NCI-H2227 treated with DMSO at 0.1 percent for 48 hours (cell line): ENCODE measurements at regions not wholly inside any gene's neighbourhood (a gene's known extent, or its start where the extent isn't known, plus 50 kb on each side); places are given as distances from the start of the nearest gene placed in this dataset.

Experiments
- DNase-seq: peaks from one replicate; lab custom pipeline; 2025; lab: John Stamatoyannopoulos, UW

DNA sequence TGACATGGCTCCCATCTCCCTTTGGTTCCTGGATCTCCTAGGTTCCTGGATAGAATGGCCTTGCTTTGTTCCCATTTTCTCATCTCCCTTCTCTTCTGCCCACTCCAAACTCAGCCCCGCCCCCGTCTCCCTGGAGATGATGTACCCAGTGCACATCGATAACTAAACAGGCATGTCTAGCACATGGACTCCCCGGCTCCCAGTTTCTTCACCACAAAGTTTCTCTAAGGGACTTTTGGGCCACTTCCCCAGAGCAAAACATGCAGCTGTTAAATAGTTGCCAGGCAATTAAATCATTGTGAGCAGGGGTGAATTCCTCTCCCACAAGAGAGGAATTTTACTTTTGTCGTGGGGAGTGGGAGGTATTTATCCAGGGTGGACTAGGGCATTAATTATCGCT is 259.0 kb downstream of the GADD45G start:
- DNase-seq = no peak

DNA sequence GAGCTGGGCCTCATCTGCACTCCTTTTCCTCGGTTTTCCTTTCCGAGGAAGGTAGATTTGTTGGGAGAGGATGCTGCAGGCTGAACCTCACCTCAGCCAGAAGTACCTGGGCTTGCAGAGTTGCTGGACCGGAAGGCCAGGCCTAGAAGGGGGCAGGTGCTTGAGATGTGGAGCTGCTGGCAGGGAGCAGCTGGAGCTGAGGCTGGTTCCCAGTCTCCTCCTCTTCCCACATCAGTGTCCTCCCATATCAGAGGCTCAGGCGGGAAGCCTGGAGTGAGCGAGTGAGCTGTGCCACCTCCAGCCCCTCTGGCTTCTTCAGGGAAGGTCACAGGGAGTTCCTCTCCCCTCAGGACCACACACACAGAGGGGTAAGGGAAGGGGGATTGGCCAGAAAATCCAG is 259.4 kb downstream of the GADD45G start:
- DNase-seq = no peak

DNA sequence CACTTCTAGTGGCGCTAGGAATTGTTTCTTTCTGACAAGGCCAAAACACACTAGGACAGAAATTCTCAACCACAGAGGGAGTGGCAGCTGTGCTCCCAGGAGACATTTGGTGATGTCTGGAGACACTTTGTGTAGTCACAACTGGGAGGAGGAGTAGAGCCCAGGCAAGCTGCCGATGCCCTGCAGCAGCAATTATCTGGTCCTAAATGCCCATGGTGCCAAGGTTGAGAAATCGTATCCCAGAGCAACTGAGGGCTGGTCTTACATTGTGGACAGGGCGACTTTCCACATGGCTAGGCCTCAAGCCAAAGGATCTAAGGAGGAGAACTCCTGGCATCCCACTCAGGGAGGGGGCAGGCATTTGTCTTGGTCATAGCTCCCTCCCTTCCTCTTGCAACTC is 259.9 kb downstream of the GADD45G start:
- DNase-seq = no peak

DNA sequence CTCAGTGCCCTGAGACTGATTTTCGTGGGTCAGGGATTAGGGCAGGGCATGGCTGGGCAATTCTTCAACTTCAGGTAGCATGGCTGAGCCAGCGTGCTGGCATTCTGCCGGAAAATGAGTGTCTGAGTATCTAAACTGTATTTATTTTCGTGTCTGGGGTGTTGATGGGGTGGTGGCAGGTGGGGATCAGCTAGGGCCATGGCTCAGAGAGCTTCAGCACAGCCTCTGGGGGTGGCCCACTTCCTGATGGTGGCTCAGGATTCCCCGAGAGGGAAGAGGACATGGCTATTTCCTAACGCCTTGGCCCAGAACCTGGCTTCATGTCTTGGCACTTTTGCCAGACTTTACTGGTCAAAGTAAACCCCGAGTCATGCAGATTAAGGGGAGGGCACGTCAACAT is 260.5 kb downstream of the GADD45G start:
- DNase-seq = no peak

DNA sequence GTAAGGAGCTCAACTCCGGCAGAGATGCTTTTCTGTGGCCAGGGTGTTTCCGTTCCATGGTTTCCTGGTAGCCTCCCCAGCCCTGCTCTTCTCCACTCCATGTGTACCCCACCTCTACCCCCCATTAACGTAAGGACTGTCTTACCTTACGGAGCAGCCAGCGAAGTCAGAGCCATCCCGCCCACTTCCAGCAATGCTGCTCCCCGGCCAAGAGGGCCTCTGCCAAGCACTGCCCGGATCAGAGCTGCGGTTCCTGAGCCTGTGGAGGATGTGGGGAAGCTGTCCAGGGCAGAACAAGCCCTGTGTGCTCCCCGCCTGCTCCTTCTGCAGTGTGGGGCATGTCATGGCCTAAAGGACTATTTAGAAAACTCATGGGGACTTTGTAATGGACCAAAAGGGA is 261.2 kb downstream of the GADD45G start:
- no peak for DNase-seq

DNA sequence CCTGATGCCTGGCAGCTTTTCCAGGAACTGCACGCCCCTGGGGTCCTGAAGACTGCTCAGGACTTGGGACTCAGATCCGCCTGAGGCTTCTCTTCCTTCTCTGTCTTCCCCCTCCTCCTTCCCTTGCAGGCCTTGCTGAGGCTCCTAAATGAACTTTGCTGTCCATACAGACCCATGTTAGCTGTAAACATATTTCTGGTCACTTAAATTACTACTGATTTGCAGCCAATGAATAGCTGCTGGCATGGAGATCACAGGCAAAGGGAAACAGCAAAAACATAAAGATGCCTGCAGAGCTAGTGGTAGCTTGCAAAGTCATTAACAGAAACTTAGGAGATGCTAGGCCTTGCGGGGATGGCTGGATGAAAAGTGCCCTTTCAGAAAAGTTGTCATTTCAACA is 261.9 kb downstream of the GADD45G start:
- DNase-seq = no peak

DNA sequence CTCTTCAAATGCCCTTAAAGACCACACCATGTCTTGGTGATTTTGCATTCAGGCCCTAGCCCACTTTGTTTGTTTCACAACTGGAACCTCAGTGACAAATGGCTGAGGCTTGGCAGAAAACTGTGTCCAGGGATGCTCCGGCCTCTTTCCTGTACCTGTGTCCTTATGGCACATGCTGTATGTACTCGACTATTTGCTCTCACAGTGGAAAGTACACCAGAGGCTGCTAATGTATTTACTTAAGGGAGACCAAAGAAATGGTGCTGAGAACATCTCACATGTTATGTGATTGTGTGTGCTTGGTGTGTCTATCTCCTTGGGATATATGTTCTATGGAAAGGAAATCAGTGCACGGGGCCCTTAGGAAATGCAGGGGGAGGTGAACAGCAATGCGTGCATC is 263.3 kb downstream of the GADD45G start:
- no peak for DNase-seq

DNA sequence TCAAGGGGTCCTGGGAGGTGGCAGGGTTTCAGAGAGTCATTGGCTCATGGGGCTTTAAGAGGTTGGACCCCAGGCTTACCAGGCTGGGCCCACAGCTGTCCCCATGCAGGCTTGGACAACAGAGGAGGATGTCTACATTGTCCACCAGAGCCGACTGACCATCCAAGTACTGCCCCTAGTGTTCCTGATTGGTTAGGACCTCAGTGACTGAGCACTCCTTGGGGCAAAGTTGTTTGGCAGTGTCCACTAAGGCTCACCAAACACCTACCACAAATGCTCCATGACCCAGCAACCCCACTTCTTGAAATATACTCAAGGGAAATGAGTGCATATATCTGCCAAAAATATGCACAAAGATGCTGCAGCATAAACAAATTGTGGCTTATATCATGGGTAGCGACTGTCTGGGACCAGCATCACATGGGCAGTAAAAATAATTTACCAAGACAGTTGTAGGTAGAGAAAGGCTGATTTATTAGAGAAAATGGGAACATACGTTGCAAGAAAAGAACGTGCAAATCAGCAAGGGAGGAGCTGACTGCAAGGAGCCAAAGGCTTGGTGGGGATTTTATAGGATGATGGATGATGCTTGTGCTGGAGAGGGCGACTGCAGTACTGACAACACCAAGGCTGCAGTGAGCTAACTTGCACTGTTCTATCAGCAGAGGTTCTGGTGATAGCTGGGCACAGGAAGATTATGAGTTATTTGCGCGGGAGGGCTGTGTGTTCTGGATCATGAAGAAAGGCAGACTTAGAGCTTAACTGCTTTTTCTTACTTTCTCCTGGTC is 265.2 kb downstream of the GADD45G start:
- DNase-seq = no peak

DNA sequence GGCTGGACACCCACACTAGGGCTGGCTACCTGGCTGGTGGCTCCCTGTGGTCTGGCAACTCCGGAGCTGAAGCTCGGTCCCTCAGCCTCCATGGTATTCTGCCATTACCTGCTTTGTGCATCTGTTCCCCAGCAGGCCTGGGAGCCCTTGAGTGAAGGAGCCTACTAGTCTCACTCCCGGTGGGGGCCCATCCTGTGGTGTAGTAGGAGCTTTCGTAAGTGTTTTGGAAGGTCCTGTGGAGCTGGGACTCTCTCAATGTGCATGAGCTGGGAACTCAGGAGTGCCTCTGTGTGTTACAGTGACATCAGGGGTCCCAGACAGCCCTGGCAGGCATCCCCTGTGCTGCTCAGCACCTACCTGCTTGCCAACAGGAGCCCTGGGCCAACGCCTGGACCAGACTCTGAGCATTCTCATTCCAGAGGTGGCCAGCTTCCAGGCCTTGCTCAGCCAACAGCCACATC is 267.1 kb downstream of the GADD45G start:
- no peak for DNase-seq

DNA sequence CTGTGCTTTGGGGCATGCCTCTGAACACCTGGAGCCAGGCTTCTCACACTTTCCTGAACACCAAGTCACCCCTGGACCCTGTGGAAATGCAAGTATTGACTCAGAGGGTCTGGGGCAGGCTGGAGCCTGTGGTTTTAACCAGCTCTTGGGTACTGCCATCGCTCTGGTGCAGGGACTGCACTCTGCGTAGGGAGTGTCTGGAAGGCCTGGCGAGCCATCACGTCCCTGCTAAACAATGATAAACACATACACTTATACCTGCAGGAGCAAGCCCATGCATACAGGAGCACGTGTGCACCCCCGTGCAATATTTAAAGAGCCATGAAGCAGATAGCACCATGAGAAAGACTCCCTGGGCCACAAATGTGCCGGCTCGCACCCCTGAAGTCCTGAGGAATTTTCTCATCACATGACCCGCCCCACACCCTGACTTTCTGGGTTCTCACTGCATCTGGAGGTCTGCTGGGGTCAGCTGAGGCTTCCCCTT is 267.7 kb downstream of the GADD45G start:
- DNase-seq = no peak

DNA sequence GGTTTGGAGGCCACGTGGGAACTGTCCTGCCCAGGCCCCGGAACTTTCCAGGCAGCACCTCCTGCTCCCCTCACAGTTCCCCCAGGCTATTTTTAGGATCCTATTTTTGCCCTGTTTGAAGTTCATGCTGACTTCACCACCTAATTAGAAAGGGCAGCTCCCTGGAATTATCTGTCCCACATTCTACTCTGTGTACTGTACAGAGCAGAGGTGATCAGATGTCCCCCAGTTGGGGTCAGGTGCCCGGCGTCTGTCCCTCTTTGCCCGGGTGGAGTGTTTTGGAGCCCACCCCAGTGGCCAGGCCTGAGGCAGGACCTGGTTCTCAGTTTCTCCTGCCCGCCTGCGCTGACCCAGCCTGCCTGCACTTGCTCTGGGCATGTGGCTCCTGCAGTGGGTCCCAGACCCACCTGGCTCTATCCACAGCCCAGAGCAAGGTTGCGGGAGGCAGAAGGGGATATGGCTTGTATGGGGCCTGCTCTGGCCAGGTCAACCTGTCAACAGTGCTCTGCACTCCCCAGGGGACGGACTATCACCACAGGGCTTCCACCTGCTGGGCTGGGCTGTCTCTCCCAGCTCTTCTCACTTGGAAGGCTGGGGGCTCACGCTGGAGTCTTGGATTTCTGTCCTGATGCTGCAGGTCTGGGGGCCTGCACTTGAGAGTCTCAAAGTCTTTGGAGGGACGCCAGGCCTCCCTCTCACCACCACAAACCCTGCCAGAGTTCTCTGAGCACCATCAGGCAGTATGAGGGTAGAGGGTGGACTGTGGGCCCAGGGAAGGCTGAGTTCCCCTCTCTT is 268.3 kb downstream of the GADD45G start:
- no peak for DNase-seq

DNA sequence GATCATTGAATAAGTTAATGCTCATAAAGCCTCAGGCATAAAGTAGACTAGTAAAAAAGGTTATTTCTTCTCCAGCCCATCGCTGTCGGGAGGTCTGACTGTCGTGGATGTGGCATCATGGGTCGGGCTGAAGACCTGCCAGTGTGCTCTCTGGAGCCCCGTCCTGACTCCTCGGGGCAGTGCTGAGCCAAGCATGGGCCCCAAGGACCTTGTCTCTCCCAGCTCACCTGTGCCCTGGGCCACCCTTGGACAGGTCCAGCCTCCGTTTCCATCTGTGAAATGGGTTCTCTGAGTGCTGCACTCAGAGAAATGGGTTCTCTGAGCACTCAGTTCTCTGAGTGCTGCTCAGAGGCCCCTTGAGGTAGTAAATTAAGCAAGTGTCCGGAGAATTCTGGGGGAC is 269.0 kb downstream of the GADD45G start:
- DNase-seq = no peak

DNA sequence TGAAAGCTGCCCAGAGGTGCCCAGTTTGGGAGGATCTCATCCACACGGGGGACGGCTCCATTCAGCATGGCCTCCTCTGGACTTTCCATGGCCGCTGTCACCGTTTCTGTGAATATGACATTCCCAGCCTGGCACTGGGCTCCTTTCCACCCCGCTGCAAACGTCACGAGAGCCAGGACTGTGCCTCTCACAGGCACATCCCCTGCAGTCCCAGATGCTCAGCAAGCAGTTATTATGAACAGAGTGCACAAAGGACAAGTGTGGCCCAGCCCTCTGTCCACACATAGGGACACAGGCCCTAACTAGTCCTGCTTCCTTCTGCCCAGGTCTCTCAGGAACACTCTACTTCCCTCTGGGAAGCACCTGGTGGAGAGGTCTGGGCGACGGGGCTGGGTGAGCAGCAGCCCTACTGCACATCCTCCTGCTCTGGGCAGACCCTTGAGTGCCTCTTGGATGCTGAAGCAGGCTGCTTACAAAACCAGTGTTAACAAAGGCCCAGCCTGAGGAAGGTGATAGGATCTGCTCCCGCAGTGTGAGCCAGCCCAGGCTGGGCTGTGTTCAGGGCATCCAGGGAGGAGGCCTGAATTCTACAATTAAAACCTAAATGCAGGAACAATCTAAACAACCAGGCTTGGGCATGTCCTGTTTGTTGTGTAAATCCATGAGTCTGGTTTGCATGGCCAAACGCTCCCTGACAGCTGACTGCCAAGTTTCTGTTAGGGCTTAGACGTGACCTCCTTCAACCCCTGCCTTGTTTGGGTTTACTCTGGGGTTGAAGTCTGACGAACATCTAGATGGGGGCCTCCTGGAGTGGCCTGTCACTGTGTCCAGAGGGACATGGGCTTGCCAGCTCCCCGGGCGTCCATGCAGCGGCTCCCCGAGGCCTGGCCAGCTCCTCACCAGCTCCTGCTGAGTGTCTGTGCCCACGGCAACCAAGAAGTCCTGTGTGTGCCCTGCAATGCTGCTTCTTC is 269.8 kb downstream of the GADD45G start:
- DNase-seq = no peak

DNA sequence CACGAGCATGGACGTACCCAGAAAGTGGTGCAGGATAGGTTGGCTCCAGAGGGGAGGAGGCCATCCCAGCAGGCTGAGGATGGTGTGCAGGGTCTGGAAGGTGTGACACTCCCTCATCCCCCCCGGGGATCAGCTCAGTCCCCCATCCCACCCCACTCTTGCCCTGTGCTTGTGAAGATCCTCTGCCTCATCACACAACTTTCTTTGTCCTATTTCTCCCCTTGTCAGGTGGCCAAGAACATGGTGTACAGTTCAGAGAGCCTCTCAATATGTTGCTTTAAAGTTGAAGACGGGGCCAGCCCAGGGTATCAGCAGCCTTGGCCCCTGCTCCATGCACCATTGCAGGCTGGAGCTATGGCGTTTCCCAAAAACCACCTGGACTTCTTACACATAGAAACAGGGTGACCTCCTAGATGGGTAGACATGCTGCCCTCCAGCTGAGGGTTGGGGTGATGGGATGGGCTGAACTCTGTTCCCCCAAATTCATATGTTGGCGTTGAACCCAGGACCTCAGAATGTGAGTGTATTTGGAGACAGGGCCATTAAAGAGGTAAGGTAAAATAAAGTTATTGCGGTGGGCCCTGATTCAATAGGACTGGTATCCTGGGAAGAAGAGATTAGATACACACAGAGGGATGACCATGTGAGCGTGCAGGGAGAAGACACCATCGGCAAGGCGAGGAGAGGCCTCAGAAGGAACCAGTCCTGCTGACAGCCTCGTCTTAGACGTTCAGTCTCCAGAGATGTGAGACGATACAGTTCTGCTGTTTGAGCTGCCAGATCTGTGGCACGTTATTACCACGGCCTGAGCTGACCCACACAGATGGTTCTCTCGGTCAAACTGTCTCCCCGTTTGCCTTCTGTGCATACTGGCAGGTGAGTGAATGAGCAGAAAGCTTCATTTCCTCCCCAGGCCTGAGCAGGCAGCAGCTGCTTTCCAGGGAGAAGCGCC is 272.5 kb downstream of the GADD45G start:
- no peak for DNase-seq

DNA sequence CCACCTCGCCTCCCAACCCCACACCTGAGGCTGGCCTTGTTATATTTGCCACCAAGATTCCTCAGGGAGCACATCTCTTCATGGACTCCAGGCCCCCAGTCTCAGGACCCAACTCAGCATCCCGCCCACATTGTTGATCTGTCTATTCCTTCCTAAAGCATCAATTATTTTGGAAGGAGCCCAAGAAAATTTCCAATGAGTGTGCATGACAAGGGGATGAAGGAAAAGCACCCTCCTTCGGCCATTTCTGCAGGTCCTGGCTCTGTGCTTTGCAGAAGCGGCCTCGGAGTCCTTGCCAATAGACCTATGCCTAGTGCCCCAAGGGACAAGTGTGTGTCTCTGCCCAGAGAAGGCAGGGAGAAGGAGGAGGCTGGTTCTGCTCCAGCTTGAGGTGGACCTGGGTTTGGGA is 273.2 kb downstream of the GADD45G start:
- no peak for DNase-seq

DNA sequence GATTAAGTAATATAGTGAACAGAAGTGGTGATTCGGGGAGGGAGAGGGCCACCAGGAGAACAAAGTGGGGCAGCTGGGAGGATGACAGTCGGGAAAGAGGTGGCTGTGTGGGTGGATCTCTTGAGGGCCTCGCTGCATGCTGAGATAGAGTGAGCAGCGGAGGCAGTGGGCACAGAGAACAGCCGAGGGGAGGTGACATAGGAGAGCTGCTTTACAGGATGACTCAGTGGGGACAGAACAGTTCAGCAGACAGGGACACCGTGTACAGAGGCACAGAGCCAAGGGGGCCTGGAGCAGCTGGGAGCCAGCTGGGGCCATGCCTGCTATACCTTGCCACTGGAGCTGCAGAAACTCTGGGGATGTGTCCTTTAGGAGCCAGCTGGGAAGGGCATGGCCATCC is 273.9 kb downstream of the GADD45G start:
- no peak for DNase-seq

DNA sequence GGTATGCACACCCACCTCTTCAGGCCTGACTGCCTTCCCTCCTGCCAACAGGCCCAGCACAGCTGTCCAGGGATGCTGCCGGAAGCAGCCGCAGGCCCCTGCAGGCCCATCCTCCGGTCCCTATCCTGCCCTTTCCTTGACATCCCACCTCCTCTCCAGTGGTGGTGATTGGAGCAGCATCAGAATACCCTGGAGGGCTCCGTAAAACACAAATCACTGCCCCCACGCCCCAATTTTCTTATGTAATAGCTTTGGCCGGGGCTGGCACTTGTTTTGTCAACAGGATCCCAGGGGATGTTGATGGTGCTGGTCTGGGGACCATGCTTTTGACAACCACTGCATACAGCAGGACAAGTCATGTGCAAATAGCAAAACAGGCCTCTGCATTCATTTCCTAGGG is 274.5 kb downstream of the GADD45G start:
- DNase-seq = no peak

DNA sequence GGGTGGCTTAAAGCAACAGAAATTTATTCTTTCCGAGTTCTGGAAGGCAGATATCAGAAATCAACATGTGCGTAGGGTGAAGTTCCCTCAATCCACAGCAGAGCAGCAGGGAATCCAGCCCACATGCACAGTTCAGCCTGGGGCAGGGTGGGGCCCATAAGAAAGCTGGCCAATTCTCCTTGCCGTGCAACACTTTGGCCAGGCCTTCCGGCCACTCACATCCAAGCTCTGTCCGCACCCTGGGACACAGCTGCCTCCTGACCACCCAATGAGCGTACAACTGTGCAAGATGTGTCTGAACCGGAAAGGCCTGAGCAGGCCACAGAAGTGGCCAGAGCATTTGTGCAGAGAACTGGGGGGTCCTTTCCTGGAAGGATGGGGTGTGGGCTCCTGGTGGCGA is 274.9 kb downstream of the GADD45G start:
- no peak for DNase-seq

DNA sequence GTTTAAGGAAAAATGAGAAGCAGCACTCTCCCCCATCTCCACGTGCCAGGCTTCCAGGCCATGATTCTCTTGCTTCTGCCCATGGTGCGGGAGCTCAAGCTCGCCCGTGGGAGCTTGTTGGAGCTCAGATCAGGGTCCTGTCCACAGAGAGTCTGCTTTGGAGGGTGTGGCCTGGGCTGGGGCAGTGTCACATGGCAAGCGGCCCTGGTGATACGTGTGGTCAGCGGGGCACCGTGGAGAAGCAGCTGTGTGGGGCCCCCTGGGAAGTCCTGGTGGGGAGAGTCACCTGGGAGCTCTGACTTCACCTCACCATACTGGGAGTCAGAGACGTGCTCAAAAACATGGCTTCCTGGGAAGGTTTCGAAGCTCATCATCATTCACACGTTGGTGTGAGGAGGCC is 275.3 kb downstream of the GADD45G start:
- no peak for DNase-seq

DNA sequence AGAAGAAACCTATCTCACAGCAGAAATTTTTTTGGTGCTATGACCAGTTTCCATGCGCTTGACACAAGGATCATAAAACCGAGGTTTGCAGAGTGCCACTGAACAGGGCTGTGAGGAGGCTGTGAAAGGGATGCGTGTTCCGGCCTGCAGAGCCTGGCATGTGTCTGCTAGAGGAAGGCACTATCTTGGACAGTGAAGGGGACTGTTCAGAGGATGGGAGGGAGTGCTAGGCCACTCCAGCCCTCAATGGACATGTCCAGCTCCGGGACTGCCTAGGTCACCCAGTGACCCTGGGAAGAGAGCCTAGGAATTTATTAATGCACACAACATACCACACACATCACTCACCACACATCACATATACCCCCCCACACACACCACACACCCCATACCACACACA is 275.9 kb downstream of the GADD45G start:
- DNase-seq = no peak

DNA sequence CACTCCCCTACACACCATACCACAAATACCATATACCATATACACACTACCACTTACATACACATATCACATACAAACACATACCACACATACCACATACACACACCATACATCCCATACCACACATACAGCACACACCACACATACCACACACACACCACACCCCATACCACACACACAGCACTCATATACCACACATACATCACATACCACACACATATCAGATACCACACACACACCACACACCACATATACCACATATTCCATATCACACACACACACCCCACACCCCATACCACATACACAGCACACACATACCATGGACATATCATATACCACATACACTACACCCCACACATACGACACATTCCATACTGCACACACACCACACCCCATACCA is 276.6 kb downstream of the GADD45G start:
- DNase-seq = no peak
